ENCODE measurements at regions not wholly inside any gene's neighbourhood (a gene's known extent, or its start where the extent isn't known, plus 50 kb on each side); places are given as distances from the start of the nearest gene placed in this dataset.

GRCh38 chr6:149200282-149200945 is 117.1 kb upstream of the TAB2 start:
- Histone ChIP-seq H4K20me1 (replicated peaks; ENCODE audit: control insufficient read depth, insufficient read depth, low read length) (no peaks in the 10 kb centered on the region), H3K4me2 (ENCODE audit: insufficient read depth, low read length) (no peak overlapping the region), H3K27me3 (ENCODE audit: control insufficient read depth in 2 of 2, insufficient read depth in 2 of 2, low read length in 2 of 2) (peaks cover 0 to 4% of the 10 kb centered on the region in 2 experiments; a peak in 1 of 5 replicates), H3K4me1 (replicated peaks in 1 of 2; ENCODE audit: control insufficient read depth in 2 of 2, insufficient read depth in 2 of 2, low read length in 2 of 2) (no peaks in the 10 kb centered on the region), H3K4me3 (no peak overlapping the region), H3K79me2 (ENCODE audit: control insufficient read depth, insufficient read depth, low read length) (no peaks in the 10 kb centered on the region), H3K9me1 (ENCODE audit: control insufficient read depth, insufficient read depth, low read length) (no peaks in the 10 kb centered on the region), H3K27ac (ENCODE audit: extremely low read depth, low read depth, low read length) (no peak overlapping the region), H3K36me3 (ENCODE audit: control insufficient read depth, insufficient read depth, low read length) (no peaks in the 10 kb centered on the region), H3K9me3 (replicated peaks; ENCODE audit: control insufficient read depth, insufficient read depth, low read depth, low read length) (no peaks in the 10 kb centered on the region), H2AFZ (ENCODE audit: low read depth, low read length) (no peak overlapping the region), H3K9ac (ENCODE audit: insufficient read depth in 1 of 2, low read depth in 2 of 2, low read length in 2 of 2) (no peak overlapping the region)
- in situ Hi-C loops (cut with MboI) (no loop called here), intact Hi-C loops (cut with micrococcal nuclease) (no loop called here)
- ChIA-PET POLR2A (no interaction called here), CTCF (ENCODE audit: low intra/inter-chr PET ratio) (no interaction called here)
- FAIRE-seq (no peak), DNase-seq (ENCODE audit: extremely low read depth in 1 of 4, low spot score in 3 of 4) (no peak), ATAC-seq (no peak)
- no TSS peak for BruUV-seq (replicated peaks)
- TF ChIP-seq PYGO2 (tag; IDR thresholded peaks at IDR 0.05) (no peak), U2AF1 (optimal IDR thresholded peaks at IDR 0.05; ENCODE audit: low read depth, low read length) (no peak), RUNX1 (IDR thresholded peaks at IDR 0.05; ENCODE audit: low read depth) (no peak), FOXA1 (IDR thresholded peaks at IDR 0.05; ENCODE audit: borderline replicate concordance) (no peak)
- 0% methylated on average over 1 of the region's 1 CpG for WGBS (ENCODE audit: insufficient coverage, low coverage, missing lambda C conversion rate)

- TF ChIP-seq MYNN (IDR thresholded peaks at IDR 0.05): no peak
- no peak for TF ChIP-seq MYNN (CRISPR knock-in tag; IDR thresholded peaks at IDR 0.05)
- no peak for TF ChIP-seq TAL1 (IDR thresholded peaks at IDR 0.05)
- no peak for TF ChIP-seq ZNF696 (CRISPR knock-in tag; conservative IDR thresholded peaks at IDR 0.05)
- TF ChIP-seq ID3 (CRISPR knock-in tag; IDR thresholded peaks at IDR 0.05): no peak
- no peak for TF ChIP-seq ID3 (tag; IDR thresholded peaks at IDR 0.05)
- TF ChIP-seq ZFP91 (CRISPR knock-in tag; IDR thresholded peaks at IDR 0.05): no peak
- TF ChIP-seq THRAP3 (IDR thresholded peaks at IDR 0.05; ENCODE audit: borderline replicate concordance): no peak
- TF ChIP-seq KDM2B (CRISPR knock-in tag; IDR thresholded peaks at IDR 0.05): no peak
- TF ChIP-seq ZNF174 (CRISPR knock-in tag; IDR thresholded peaks at IDR 0.05): no peak
- no peak for TF ChIP-seq ARID1B (IDR thresholded peaks at IDR 0.05)
- TF ChIP-seq PURB (CRISPR knock-in tag; IDR thresholded peaks at IDR 0.05; ENCODE audit: low read depth): no peak
- no peak for TF ChIP-seq ZFP30 (CRISPR knock-in tag; IDR thresholded peaks at IDR 0.05; ENCODE audit: borderline replicate concordance)
- Histone ChIP-seq H3K27me3 (ENCODE audit: control insufficient read depth in 2 of 2, insufficient read depth in 2 of 2, low read length in 2 of 2) (0 out of 5 replicates have a peak, but pooled peaks cover 0 to 2% of the 10 kb centered on the region in 2 experiments), H2AFZ (ENCODE audit: low read depth, low read length) (no peak overlapping the region), H3K4me2 (ENCODE audit: insufficient read depth, low read length) (no peak overlapping the region), H3K79me2 (ENCODE audit: control insufficient read depth, insufficient read depth, low read length) (no peaks in the 10 kb centered on the region), H3K4me3 (no peak overlapping the region), H3K9me3 (replicated peaks; ENCODE audit: control insufficient read depth, insufficient read depth, low read depth, low read length) (no peaks in the 10 kb centered on the region), H4K20me1 (replicated peaks; ENCODE audit: control insufficient read depth, insufficient read depth, low read length) (no peaks in the 10 kb centered on the region), H3K9me1 (ENCODE audit: control insufficient read depth, insufficient read depth, low read length) (no peaks in the 10 kb centered on the region), H3K36me3 (ENCODE audit: control insufficient read depth, insufficient read depth, low read length) (no peaks in the 10 kb centered on the region), H3K9ac (ENCODE audit: insufficient read depth in 1 of 2, low read depth in 2 of 2, low read length in 2 of 2) (no peak overlapping the region), H3K4me1 (replicated peaks in 1 of 2; ENCODE audit: control insufficient read depth in 2 of 2, insufficient read depth in 2 of 2, low read length in 2 of 2) (no peaks in the 10 kb centered on the region), H3K27ac (ENCODE audit: extremely low read depth, low read depth, low read length) (no peak overlapping the region)
- WGBS (ENCODE audit: insufficient coverage, low coverage, missing lambda C conversion rate): 25% methylated on average over 7 of the region's 7 CpGs
- BruUV-seq (replicated peaks): no TSS peak
- intact Hi-C loops (cut with micrococcal nuclease): no loop called here
- ATAC-seq (no peak), FAIRE-seq (no peak), DNase-seq (ENCODE audit: extremely low read depth in 1 of 4, low spot score in 3 of 4) (no peak)
- in situ Hi-C loops (cut with MboI): no loop called here
- ChIA-PET POLR2A (no interaction called here), CTCF (ENCODE audit: low intra/inter-chr PET ratio) (no interaction called here)
These were observed 116.3 kb upstream of the TAB2 start for GRCh38 chr6:149201068-149201655.
